ENCODE measurements at regions not wholly inside any gene's neighbourhood (a gene's known extent, or its start where the extent isn't known, plus 50 kb on each side); places are given as distances from the start of the nearest gene placed in this dataset.

- no peak for DNase-seq (ENCODE audit: extremely low read depth in 1 of 11, low read depth in 9 of 11, low spot score in 4 of 11)
Observed at GRCh38 chr15:45913451-45913850, 278.6 kb downstream of the SQOR start.

DNA sequence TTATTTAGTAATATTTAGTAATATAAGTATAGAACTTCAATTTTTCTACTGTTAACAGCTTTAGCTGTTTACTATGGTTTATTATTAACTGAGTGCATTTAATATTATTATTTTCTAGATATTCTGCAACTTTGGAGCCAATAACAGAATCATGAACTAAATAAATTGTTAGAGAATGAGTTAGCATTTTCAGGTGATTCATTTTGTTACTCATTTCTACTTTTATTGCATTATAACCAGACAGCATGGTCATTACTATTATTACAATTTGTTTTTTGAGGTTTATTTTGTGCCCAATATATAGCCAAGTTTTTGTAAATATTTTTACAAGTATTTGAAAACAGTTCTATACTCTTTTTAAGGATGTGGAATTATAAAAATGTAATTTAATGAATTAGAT lies 279.6 kb downstream of the SQOR start:
- no peak for DNase-seq (ENCODE audit: extremely low read depth in 1 of 11, low read depth in 9 of 11, low spot score in 4 of 11)

GRCh38 chr15:45918839-45919238 lies 284.0 kb downstream of the SQOR start:
- no peak for DNase-seq (ENCODE audit: extremely low read depth in 1 of 11, low read depth in 9 of 11, low spot score in 4 of 11)

- DNase-seq (ENCODE audit: extremely low read depth in 1 of 11, low read depth in 9 of 11, low spot score in 4 of 11) = no peak
Observed at GRCh38 chr15:45919806-45920205, 285.0 kb downstream of the SQOR start.

- DNase-seq (ENCODE audit: extremely low read depth in 1 of 11, low read depth in 9 of 11, low spot score in 4 of 11) = no peak
Observed at GRCh38 chr15:45921376-45921775, 286.5 kb downstream of the SQOR start.

DNA sequence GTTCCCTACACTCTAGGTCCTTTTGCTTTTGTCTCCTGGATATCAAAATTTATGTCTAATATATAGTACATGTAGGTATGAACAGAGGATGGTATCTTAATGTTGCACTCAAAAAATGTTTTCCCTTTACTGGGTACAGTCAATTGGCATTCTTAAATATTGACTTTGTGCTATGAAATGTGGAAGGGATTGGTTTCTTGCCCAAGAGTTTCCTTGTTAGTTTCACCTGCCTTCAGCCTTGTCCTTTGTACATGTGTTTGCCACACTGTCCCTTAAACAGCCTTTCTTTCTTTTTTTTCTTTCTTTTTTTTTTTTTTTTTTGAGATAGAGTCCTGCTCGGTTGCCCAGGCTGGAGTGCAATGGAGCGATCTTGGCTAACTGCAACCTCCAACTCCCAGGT lies 287.1 kb downstream of the SQOR start:
- no peak for DNase-seq (ENCODE audit: extremely low read depth in 1 of 11, low read depth in 9 of 11, low spot score in 4 of 11)

GRCh38 chr15:45941367-45941766 lies 306.5 kb downstream of the SQOR start:
- DNase-seq (ENCODE audit: extremely low read depth in 1 of 11, low read depth in 9 of 11, low spot score in 4 of 11) = no peak

- DNase-seq (ENCODE audit: extremely low read depth in 1 of 11, low read depth in 9 of 11, low spot score in 4 of 11) = peak in 1 of 11 donors; percentile 8
Observed at GRCh38 chr15:45943240-45943639, 308.4 kb downstream of the SQOR start.

- no peak for DNase-seq (ENCODE audit: extremely low read depth in 1 of 11, low read depth in 9 of 11, low spot score in 4 of 11)
Observed at GRCh38 chr15:45946111-45946510, 311.3 kb downstream of the SQOR start.

DNA sequence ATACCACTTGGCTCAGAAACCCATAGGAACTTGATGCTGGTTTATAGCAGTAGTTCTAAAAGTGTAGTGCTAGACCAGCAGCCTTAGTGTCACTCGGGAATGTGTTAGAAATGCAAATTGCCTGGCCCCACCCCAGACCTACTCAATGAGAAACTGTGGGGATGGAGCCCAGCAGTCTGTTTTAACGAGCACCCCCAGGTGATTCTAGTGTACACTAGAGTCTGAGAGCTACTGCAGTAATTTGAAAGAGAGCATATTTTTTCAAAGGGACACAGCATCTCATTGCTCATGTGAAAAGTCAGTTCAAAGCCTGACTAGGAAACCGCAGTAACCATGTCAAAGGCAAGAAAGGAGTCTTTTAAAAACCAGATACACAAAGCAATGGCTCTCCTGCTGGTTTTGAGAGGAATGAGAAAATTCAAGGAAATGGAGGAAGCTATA lies 313.4 kb downstream of the SQOR start:
- no peak for DNase-seq (ENCODE audit: extremely low read depth in 1 of 11, low read depth in 9 of 11, low spot score in 4 of 11)

DNA sequence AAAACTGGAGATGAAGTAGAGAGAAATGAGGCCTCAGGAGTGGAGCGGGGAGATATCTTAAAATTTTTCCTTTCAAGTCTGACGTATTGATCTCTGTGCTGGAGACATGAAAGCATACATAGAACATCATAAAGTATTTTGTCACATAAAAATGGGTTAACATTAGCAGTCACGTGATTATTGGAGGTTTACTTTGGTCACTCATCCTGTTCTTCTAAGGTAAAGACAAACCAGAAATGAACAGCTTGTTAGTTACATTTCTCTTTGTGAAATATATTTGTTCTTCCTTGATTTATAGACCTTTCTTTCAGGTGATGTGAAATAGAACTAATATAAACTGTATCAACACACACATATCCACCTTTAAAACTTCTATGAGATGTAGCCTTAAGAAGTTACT lies 324.1 kb downstream of the SQOR start:
- no peak for DNase-seq (ENCODE audit: extremely low read depth in 1 of 11, low read depth in 9 of 11, low spot score in 4 of 11)

- DNase-seq (ENCODE audit: extremely low read depth in 1 of 11, low read depth in 9 of 11, low spot score in 4 of 11) = no peak
Observed at GRCh38 chr15:45962733-45963132, 327.9 kb downstream of the SQOR start.

GRCh38 chr15:45970542-45970941 lies 335.7 kb downstream of the SQOR start:
- no peak for DNase-seq (ENCODE audit: extremely low read depth in 1 of 11, low read depth in 9 of 11, low spot score in 4 of 11)

GRCh38 chr15:45980366-45980765 lies 345.5 kb downstream of the SQOR start:
- no peak for DNase-seq (ENCODE audit: extremely low read depth in 1 of 11, low read depth in 9 of 11, low spot score in 4 of 11)

- DNase-seq (ENCODE audit: extremely low read depth in 1 of 11, low read depth in 9 of 11, low spot score in 4 of 11) = no peak
Observed at GRCh38 chr15:45981625-45982024, 346.8 kb downstream of the SQOR start.

DNA sequence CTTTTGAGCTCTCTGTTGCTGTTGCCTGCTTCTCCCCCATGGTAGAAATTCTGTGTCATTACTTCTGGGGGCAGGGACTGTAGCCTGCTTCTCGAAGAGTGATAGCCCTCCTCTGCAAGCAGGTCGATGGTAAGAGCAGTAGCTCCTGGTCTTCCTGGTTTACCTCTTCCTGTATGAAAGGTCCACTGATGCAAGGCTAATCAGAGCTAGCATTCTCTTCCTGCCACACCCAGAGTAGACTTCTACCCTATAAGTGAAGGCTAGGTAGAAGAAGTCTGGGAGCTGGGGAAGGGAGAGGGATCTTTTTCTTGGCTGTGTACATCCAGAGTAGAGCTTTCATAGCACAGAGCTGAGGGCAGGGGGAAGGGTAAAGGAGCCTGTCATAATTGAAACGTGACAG lies 357.0 kb downstream of the SQOR start:
- DNase-seq (ENCODE audit: extremely low read depth in 1 of 11, low read depth in 9 of 11, low spot score in 4 of 11) = no peak

DNA sequence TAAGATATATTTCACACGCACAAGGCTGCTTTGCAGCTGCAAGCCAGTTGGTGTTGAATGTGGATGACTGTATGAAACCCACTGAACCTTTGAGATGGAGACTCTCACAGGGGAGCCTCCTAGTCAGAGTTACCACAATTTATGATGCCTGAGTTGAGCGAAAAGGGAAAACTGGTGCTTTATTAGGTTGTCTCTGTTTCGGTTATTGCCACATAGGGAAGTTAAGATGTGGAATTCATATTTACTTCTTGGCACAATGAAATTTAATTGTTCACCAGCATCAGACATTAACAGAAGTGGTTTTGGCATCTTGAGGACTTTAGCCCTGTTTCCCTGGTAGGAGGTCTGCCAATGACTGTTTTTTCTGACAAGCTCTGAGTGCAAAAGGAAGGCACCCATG lies 358.2 kb downstream of the SQOR start:
- DNase-seq (ENCODE audit: extremely low read depth in 1 of 11, low read depth in 9 of 11, low spot score in 4 of 11) = no peak

GRCh38 chr15:45993508-45993907 lies 358.7 kb downstream of the SQOR start:
- no peak for DNase-seq (ENCODE audit: extremely low read depth in 1 of 11, low read depth in 9 of 11, low spot score in 4 of 11)

GRCh38 chr15:45995800-45996199 lies 361.0 kb downstream of the SQOR start:
- no peak for DNase-seq (ENCODE audit: extremely low read depth in 1 of 11, low read depth in 9 of 11, low spot score in 4 of 11)

DNA sequence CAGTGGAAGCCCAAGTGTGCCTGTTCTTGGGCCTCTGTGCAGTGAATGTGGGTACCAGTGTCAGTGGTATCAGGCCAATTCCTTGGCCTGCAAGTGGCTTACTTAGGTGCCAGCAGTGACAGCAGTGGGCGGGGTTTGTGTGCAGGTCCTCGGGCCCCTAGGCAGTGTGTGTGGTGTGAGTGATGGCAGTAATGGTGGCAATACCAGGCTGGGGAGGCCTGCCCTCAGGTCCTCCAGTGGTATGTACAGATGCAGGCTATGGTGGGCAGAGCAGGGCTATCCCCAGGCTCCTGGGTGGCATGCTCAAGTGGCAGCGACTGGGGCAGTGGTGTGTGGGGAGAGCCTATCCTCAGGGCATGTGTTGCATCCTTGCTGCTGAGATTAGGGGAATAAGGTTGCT lies 379.7 kb downstream of the SQOR start:
- no peak for DNase-seq (ENCODE audit: extremely low read depth in 1 of 11, low read depth in 9 of 11, low spot score in 4 of 11)

- DNase-seq (ENCODE audit: extremely low read depth in 1 of 11, low read depth in 9 of 11, low spot score in 4 of 11) = no peak
Observed at GRCh38 chr15:46034755-46035154, 399.9 kb downstream of the SQOR start.

DNA sequence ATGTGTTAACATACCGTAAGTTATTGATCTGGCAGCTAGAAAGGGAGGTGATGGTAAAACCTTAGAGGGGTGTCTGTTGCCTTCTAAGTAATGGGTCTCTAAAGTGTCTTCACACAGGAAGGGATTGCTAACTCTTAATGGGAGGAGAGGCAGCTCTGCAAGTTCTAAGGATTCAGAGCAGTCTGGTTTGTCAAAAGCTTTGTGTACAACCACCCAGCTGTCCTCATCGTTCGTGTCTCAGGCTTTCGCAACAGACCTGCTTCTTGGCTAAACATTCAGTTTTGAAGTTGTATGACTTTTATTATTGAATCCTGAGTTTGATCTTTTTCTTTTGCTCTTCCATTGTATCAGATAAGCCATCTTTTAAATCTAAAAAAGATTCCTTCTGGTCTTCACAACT lies 404.9 kb downstream of the SQOR start:
- no peak for DNase-seq (ENCODE audit: extremely low read depth in 1 of 11, low read depth in 9 of 11, low spot score in 4 of 11)

Measured in renal cortex interstitium (tissue), 11 donors.